ENCODE measurements at regions not wholly inside any gene's neighbourhood (a gene's known extent, or its start where the extent isn't known, plus 50 kb on each side); places are given as distances from the start of the nearest gene placed in this dataset.

GRCh38 chr9:32067261-32067660 is 317.2 kb upstream of the ACO1 start:
- Histone ChIP-seq H3K4me3 (ENCODE audit: low read length in 2 of 2) (no peak overlapping the region), H3K36me3 (ENCODE audit: insufficient read depth, low read length) (no peaks in the 10 kb centered on the region), H3K9me3 (ENCODE audit: control insufficient read depth in 1 of 2, low read length in 2 of 2) (no peaks in the 10 kb centered on the region), H3K27ac (ENCODE audit: low read depth, low read length) (no peak overlapping the region), H3K27me3 (ENCODE audit: insufficient read depth, low read length) (no peaks in the 10 kb centered on the region), H3K4me1 (ENCODE audit: insufficient read depth, low read length) (no peaks in the 10 kb centered on the region)
- CTCF ChIA-PET (ENCODE audit: partially characterized antibody), result no interaction called here
- H3K4me3 Mint-ChIP-seq, result no peak overlapping the region
- intact Hi-C loops (cut with micrococcal nuclease), result loop anchor here (5.0 kb wide), 1 partner anchor 945 kb away; no protein-coding TSS in a partner anchor
- no peak overlapping the region for H3K27ac Mint-ChIP-seq
- no peaks in the 10 kb centered on the region for H3K4me1 Mint-ChIP-seq
- H3K27me3 Mint-ChIP-seq, result no peaks in the 10 kb centered on the region
- peaks cover 0 to 3% (median 0%) of the 10 kb centered on the region in 8 donors for H3K9me3 Mint-ChIP-seq
- no peak for DNase-seq
- POLR2A ChIA-PET (ENCODE audit: partially characterized antibody), result no interaction called here
- no peaks in the 10 kb centered on the region for H3K36me3 Mint-ChIP-seq

GRCh38 chr9:32069169-32069813 is 315.2 kb upstream of the ACO1 start:
- no peaks in the 10 kb centered on the region for H3K9me3 ChIP-seq (ENCODE audit: control insufficient read depth in 1 of 2, low read length in 2 of 2)
- no peak overlapping the region for H3K4me3 ChIP-seq (ENCODE audit: low read length in 2 of 2)
- H3K27ac ChIP-seq (ENCODE audit: low read depth, low read length), result no peak overlapping the region
- H3K4me1 ChIP-seq (ENCODE audit: insufficient read depth, low read length), result no peaks in the 10 kb centered on the region
- CTCF ChIA-PET (ENCODE audit: partially characterized antibody), result interaction anchor here (0.6 kb wide), 1 partner anchor 69 kb away, joined by 3 read pairs; no protein-coding TSS in a partner anchor
- H3K36me3 ChIP-seq (ENCODE audit: insufficient read depth, low read length), result no peaks in the 10 kb centered on the region
- Mint-ChIP-seq H3K9me3 (peaks cover 0 to 3% (median 0%) of the 10 kb centered on the region in 8 donors), H3K27ac (no peak overlapping the region), H3K27me3 (no peaks in the 10 kb centered on the region), H3K36me3 (no peaks in the 10 kb centered on the region), H3K4me1 (no peaks in the 10 kb centered on the region), H3K4me3 (no peak overlapping the region)
- DNase-seq, result no peak
- intact Hi-C loops (cut with micrococcal nuclease), result loop anchor here (5.0 kb wide), 1 partner anchor 947 kb away; no protein-coding TSS in a partner anchor
- H3K27me3 ChIP-seq (ENCODE audit: insufficient read depth, low read length), result no peaks in the 10 kb centered on the region
- POLR2A ChIA-PET (ENCODE audit: partially characterized antibody), result no interaction called here

GRCh38 chr9:32069969-32070368 is 314.5 kb upstream of the ACO1 start:
- H3K36me3 Mint-ChIP-seq, result no peaks in the 10 kb centered on the region
- H3K4me3 Mint-ChIP-seq, result no peak overlapping the region
- no peak overlapping the region for H3K27ac Mint-ChIP-seq
- no peak for DNase-seq
- H3K27ac ChIP-seq (ENCODE audit: low read depth, low read length), result no peak overlapping the region
- no peaks in the 10 kb centered on the region for H3K4me1 ChIP-seq (ENCODE audit: insufficient read depth, low read length)
- no peaks in the 10 kb centered on the region for H3K36me3 ChIP-seq (ENCODE audit: insufficient read depth, low read length)
- peaks cover 0 to 9% (median under 1%) of the 10 kb centered on the region in 8 donors for H3K9me3 Mint-ChIP-seq
- POLR2A ChIA-PET (ENCODE audit: partially characterized antibody), result no interaction called here
- no peaks in the 10 kb centered on the region for H3K27me3 ChIP-seq (ENCODE audit: insufficient read depth, low read length)
- CTCF ChIA-PET (ENCODE audit: partially characterized antibody), result no interaction called here
- H3K4me3 ChIP-seq (ENCODE audit: low read length in 2 of 2), result no peak overlapping the region
- intact Hi-C loops (cut with micrococcal nuclease), result loop anchor here (5.0 kb wide), 1 partner anchor 948 kb away; no protein-coding TSS in a partner anchor
- no peaks in the 10 kb centered on the region for H3K9me3 ChIP-seq (ENCODE audit: control insufficient read depth in 1 of 2, low read length in 2 of 2)
- H3K27me3 Mint-ChIP-seq, result no peaks in the 10 kb centered on the region
- no peaks in the 10 kb centered on the region for H3K4me1 Mint-ChIP-seq

GRCh38 chr9:32072570-32072969 is 311.9 kb upstream of the ACO1 start:
- POLR2A ChIA-PET (ENCODE audit: partially characterized antibody), result no interaction called here

GRCh38 chr9:32092031-32092430 is 292.4 kb upstream of the ACO1 start:
- Histone ChIP-seq H3K4me1 (ENCODE audit: insufficient read depth, low read length) (no peaks in the 10 kb centered on the region), H3K27me3 (ENCODE audit: insufficient read depth, low read length) (no peaks in the 10 kb centered on the region), H3K4me3 (ENCODE audit: low read length in 2 of 2) (no peak overlapping the region), H3K9me3 (ENCODE audit: control insufficient read depth in 1 of 2, low read length in 2 of 2) (no peaks in the 10 kb centered on the region), H3K27ac (ENCODE audit: low read depth, low read length) (no peak overlapping the region), H3K36me3 (ENCODE audit: insufficient read depth, low read length) (no peaks in the 10 kb centered on the region)
- intact Hi-C loops (cut with micrococcal nuclease), result no loop called here
- H3K4me1 Mint-ChIP-seq, result peaks cover 0 to 4% (median under 1%) of the 10 kb centered on the region in 4 donors
- H3K27me3 Mint-ChIP-seq, result no peaks in the 10 kb centered on the region
- peaks cover 0 to 12% (median 4%) of the 10 kb centered on the region in 8 donors for H3K9me3 Mint-ChIP-seq
- no peak overlapping the region for H3K27ac Mint-ChIP-seq
- no peak overlapping the region for H3K4me3 Mint-ChIP-seq
- POLR2A ChIA-PET (ENCODE audit: partially characterized antibody), result no interaction called here
- no peaks in the 10 kb centered on the region for H3K36me3 Mint-ChIP-seq
- CTCF ChIA-PET (ENCODE audit: partially characterized antibody), result no interaction called here
- DNase-seq, result no peak

More at GRCh38 chr9:32072570-32072969, 311.9 kb upstream of the ACO1 start:
- no peak overlapping the region for H3K4me3 Mint-ChIP-seq
- no peak overlapping the region for H3K27ac ChIP-seq (ENCODE audit: low read depth, low read length)
- no peaks in the 10 kb centered on the region for H3K9me3 ChIP-seq (ENCODE audit: control insufficient read depth in 1 of 2, low read length in 2 of 2)
- no peaks in the 10 kb centered on the region for H3K27me3 ChIP-seq (ENCODE audit: insufficient read depth, low read length)
- H3K9me3 Mint-ChIP-seq, result peaks cover 0 to 10% (median 1%) of the 10 kb centered on the region in 8 donors
- no peaks in the 10 kb centered on the region for H3K27me3 Mint-ChIP-seq
- no peak overlapping the region for H3K27ac Mint-ChIP-seq
- H3K4me1 ChIP-seq (ENCODE audit: insufficient read depth, low read length), result no peaks in the 10 kb centered on the region
- no peaks in the 10 kb centered on the region for H3K36me3 Mint-ChIP-seq
- no peaks in the 10 kb centered on the region for H3K36me3 ChIP-seq (ENCODE audit: insufficient read depth, low read length)
- DNase-seq, result no peak
- intact Hi-C loops (cut with micrococcal nuclease), result no loop called here
- CTCF ChIA-PET (ENCODE audit: partially characterized antibody), result no interaction called here
- no peak overlapping the region for H3K4me3 ChIP-seq (ENCODE audit: low read length in 2 of 2)
- no peaks in the 10 kb centered on the region for H3K4me1 Mint-ChIP-seq

GRCh38 chr9:32117291-32117690 is 267.2 kb upstream of the ACO1 start:
- Mint-ChIP-seq H3K4me1 (no peaks in the 10 kb centered on the region), H3K4me3 (no peak overlapping the region), H3K9me3 (peaks cover 0 to 6% (median 0%) of the 10 kb centered on the region in 8 donors), H3K27me3 (no peaks in the 10 kb centered on the region), H3K36me3 (no peaks in the 10 kb centered on the region), H3K27ac (no peak overlapping the region)
- ChIA-PET POLR2A (ENCODE audit: partially characterized antibody) (interaction anchor here (1.0 kb wide), 1 partner anchor 10 kb away, joined by 3 read pairs; no protein-coding TSS in a partner anchor), CTCF (ENCODE audit: partially characterized antibody) (no interaction called here)
- Histone ChIP-seq H3K27ac (ENCODE audit: low read depth, low read length) (no peak overlapping the region), H3K27me3 (ENCODE audit: insufficient read depth, low read length) (no peaks in the 10 kb centered on the region), H3K36me3 (ENCODE audit: insufficient read depth, low read length) (no peaks in the 10 kb centered on the region), H3K4me1 (ENCODE audit: insufficient read depth, low read length) (no peaks in the 10 kb centered on the region), H3K9me3 (ENCODE audit: control insufficient read depth in 1 of 2, low read length in 2 of 2) (no peaks in the 10 kb centered on the region), H3K4me3 (ENCODE audit: low read length in 2 of 2) (no peak overlapping the region)
- intact Hi-C loops (cut with micrococcal nuclease), result no loop called here
- no peak for DNase-seq

- Mint-ChIP-seq H3K9me3 (peaks cover 0 to 2% (median 0%) of the 10 kb centered on the region in 8 donors), H3K36me3 (no peaks in the 10 kb centered on the region), H3K27me3 (peaks cover 2% of the 10 kb centered on the region in 2 donors), H3K4me3 (no peak overlapping the region), H3K27ac (no peak overlapping the region), H3K4me1 (no peaks in the 10 kb centered on the region)
- Histone ChIP-seq H3K4me1 (ENCODE audit: insufficient read depth, low read length) (no peaks in the 10 kb centered on the region), H3K36me3 (ENCODE audit: insufficient read depth, low read length) (no peaks in the 10 kb centered on the region), H3K27me3 (ENCODE audit: insufficient read depth, low read length) (no peaks in the 10 kb centered on the region), H3K9me3 (ENCODE audit: control insufficient read depth in 1 of 2, low read length in 2 of 2) (no peaks in the 10 kb centered on the region), H3K4me3 (ENCODE audit: low read length in 2 of 2) (no peak overlapping the region), H3K27ac (ENCODE audit: low read depth, low read length) (no peak overlapping the region)
- CTCF ChIA-PET (ENCODE audit: partially characterized antibody), result no interaction called here
- DNase-seq, result peak in 1 of 5 donors; percentile 27
- POLR2A ChIA-PET (ENCODE audit: partially characterized antibody), result no interaction called here
- intact Hi-C loops (cut with micrococcal nuclease), result no loop called here
These were observed 255.9 kb upstream of the ACO1 start for GRCh38 chr9:32128546-32128945.

All from CD4-positive, alpha-beta memory T cell (primary cell).